Neural crest cell (in vitro differentiated cells): ENCODE measurements at regions not wholly inside any gene's neighbourhood (a gene's known extent, or its start where the extent isn't known, plus 50 kb on each side); places are given as distances from the start of the nearest gene placed in this dataset.

Experiments used
- DNase-seq: peaks from one replicate; pipeline ENCODE4 v3.0.0; 2021; ENCODE audit warnings: low read depth, mixed read lengths, low spot score
- H3K27ac Mint-ChIP-seq: one replicate; pipeline ENCODE4 v1.8.0; 2021; ENCODE audit warnings: mild to moderate bottlenecking, mixed read lengths; ENCODE audit not compliant: unreplicated experiment
- H3K27me3 Mint-ChIP-seq: 2 replicates; pipeline ENCODE4 v1.8.0; 2021; ENCODE audit warnings: low read depth, mild to moderate bottlenecking, mixed read lengths
- H3K36me3 Mint-ChIP-seq: 2 replicates; pipeline ENCODE4 v1.8.0; 2021; ENCODE audit warnings: low read depth, mild to moderate bottlenecking, mixed read lengths
- H3K4me1 Mint-ChIP-seq: 2 replicates; pipeline ENCODE4 v1.8.0; 2021; ENCODE audit warnings: mixed read lengths
- H3K4me3 Mint-ChIP-seq: one replicate; pipeline ENCODE4 v1.8.0; 2021; ENCODE audit warnings: mild to moderate bottlenecking, mixed read lengths
- H3K9me3 Mint-ChIP-seq: 2 replicates; pipeline ENCODE4 v1.8.0; 2021; ENCODE audit warnings: mixed read lengths
- CTCF ChIP-seq: fragments of 200-600 bp; sonication (generic); conservative IDR thresholded peaks from 2 replicates; pipeline ENCODE4 v1.5.0; 2021; ENCODE audit warnings: antibody characterized with exemption, mild to moderate bottlenecking

- no peak for TF ChIP-seq CTCF
- DNase-seq: no peak
- Mint-ChIP-seq H3K4me1 (no peaks in the 10 kb centered on the region), H3K36me3 (no peaks in the 10 kb centered on the region), H3K4me3 (no peak overlapping the region), H3K9me3 (no peaks in the 10 kb centered on the region), H3K27ac (no peak overlapping the region), H3K27me3 (no peaks in the 10 kb centered on the region)
Observed at GRCh38 chr13:63900406-63900805, 2484.8 kb upstream of the PCDH20 start.

GRCh38 chr13:63896321-63896720, 2480.7 kb upstream of the PCDH20 start:
- Mint-ChIP-seq H3K4me1 (no peaks in the 10 kb centered on the region), H3K27ac (no peak overlapping the region), H3K36me3 (no peaks in the 10 kb centered on the region), H3K4me3 (no peak overlapping the region), H3K27me3 (no peaks in the 10 kb centered on the region), H3K9me3 (no peaks in the 10 kb centered on the region)
- TF ChIP-seq CTCF: no peak
- DNase-seq: no peak

- no peaks in the 10 kb centered on the region for H3K27me3 Mint-ChIP-seq
- peaks cover 4% of the 10 kb centered on the region for H3K36me3 Mint-ChIP-seq
- H3K4me1 Mint-ChIP-seq: no peaks in the 10 kb centered on the region
- DNase-seq: no peak
- peaks cover 16% of the 10 kb centered on the region for H3K9me3 Mint-ChIP-seq
- TF ChIP-seq CTCF: no peak
- no peak overlapping the region for H3K4me3 Mint-ChIP-seq
- no peak overlapping the region for H3K27ac Mint-ChIP-seq
Observed at GRCh38 chr13:63882052-63882451, 2466.4 kb upstream of the PCDH20 start.

- Mint-ChIP-seq H3K36me3 (peaks cover 4% of the 10 kb centered on the region), H3K27ac (no peak overlapping the region), H3K27me3 (no peaks in the 10 kb centered on the region), H3K4me3 (no peak overlapping the region), H3K4me1 (no peaks in the 10 kb centered on the region), H3K9me3 (peaks cover 19% of the 10 kb centered on the region)
- no peak for DNase-seq
- no peak for TF ChIP-seq CTCF
Observed at GRCh38 chr13:63880705-63881104, 2465.1 kb upstream of the PCDH20 start.

GRCh38 chr13:63873936-63874335, 2458.3 kb upstream of the PCDH20 start:
- Mint-ChIP-seq H3K4me1 (no peaks in the 10 kb centered on the region), H3K27ac (no peak overlapping the region), H3K4me3 (no peak overlapping the region), H3K9me3 (peaks cover 10% of the 10 kb centered on the region), H3K27me3 (no peaks in the 10 kb centered on the region), H3K36me3 (no peaks in the 10 kb centered on the region)
- TF ChIP-seq CTCF: no peak
- no peak for DNase-seq
